ENCODE measurements at regions not wholly inside any gene's neighbourhood (a gene's known extent, or its start where the extent isn't known, plus 50 kb on each side); places are given as distances from the start of the nearest gene placed in this dataset.

- Histone ChIP-seq H3K27me3 (ENCODE audit: insufficient read depth in 3 of 3, low read length in 2 of 3) (no peaks in the 10 kb centered on the region), H3K27ac (no peak overlapping the region), H3K36me3 (ENCODE audit: insufficient read depth in 1 of 2, low read depth in 1 of 2) (no peaks in the 10 kb centered on the region), H3K4me1 (no peaks in the 10 kb centered on the region), H3K4me3 (no peak overlapping the region), H3K9me3 (no peaks in the 10 kb centered on the region)
- TF ChIP-seq, protein P1, sequence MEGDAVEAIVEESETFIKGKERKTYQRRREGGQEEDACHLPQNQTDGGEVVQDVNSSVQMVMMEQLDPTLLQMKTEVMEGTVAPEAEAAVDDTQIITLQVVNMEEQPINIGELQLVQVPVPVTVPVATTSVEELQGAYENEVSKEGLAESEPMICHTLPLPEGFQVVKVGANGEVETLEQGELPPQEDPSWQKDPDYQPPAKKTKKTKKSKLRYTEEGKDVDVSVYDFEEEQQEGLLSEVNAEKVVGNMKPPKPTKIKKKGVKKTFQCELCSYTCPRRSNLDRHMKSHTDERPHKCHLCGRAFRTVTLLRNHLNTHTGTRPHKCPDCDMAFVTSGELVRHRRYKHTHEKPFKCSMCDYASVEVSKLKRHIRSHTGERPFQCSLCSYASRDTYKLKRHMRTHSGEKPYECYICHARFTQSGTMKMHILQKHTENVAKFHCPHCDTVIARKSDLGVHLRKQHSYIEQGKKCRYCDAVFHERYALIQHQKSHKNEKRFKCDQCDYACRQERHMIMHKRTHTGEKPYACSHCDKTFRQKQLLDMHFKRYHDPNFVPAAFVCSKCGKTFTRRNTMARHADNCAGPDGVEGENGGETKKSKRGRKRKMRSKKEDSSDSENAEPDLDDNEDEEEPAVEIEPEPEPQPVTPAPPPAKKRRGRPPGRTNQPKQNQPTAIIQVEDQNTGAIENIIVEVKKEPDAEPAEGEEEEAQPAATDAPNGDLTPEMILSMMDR (IDR thresholded peaks at IDR 0.05): no peak
- ATAC-seq (no peak), DNase-seq (no peak)
- intact Hi-C loops (cut with DNase I): no loop called here
- WGBS, 3 donors: 61 to 68% (median 65%) methylated on average over 4 of the region's 4 CpGs
Observed at GRCh38 chr3:164192974-164193373, 885.3 kb downstream of the SI start.

- ATAC-seq (no peak), DNase-seq (no peak)
- Histone ChIP-seq H3K4me3 (no peak overlapping the region), H3K9me3 (no peaks in the 10 kb centered on the region), H3K27me3 (ENCODE audit: insufficient read depth in 3 of 3, low read length in 2 of 3) (no peaks in the 10 kb centered on the region), H3K36me3 (ENCODE audit: insufficient read depth in 1 of 2, low read depth in 1 of 2) (no peaks in the 10 kb centered on the region), H3K4me1 (no peaks in the 10 kb centered on the region), H3K27ac (no peak overlapping the region)
- intact Hi-C loops (cut with DNase I): no loop called here
- TF ChIP-seq, protein P1 (IDR thresholded peaks at IDR 0.05): no peak
Observed at GRCh38 chr3:164190566-164190965, 887.7 kb downstream of the SI start.

GRCh38 chr3:164186095-164186494 lies 892.2 kb downstream of the SI start:
- Histone ChIP-seq H3K36me3 (ENCODE audit: insufficient read depth in 1 of 2, low read depth in 1 of 2) (no peaks in the 10 kb centered on the region), H3K27ac (no peak overlapping the region), H3K9me3 (no peaks in the 10 kb centered on the region), H3K4me3 (no peak overlapping the region), H3K27me3 (ENCODE audit: insufficient read depth in 3 of 3, low read length in 2 of 3) (no peaks in the 10 kb centered on the region), H3K4me1 (no peaks in the 10 kb centered on the region)
- WGBS, 3 donors: 63 to 79% (median 76%) methylated on average over 3 of the region's 3 CpGs
- ATAC-seq (no peak), DNase-seq (no peak)
- intact Hi-C loops (cut with DNase I): no loop called here
- TF ChIP-seq, protein P1 (IDR thresholded peaks at IDR 0.05): no peak

GRCh38 chr3:164179110-164179774 lies 899.1 kb downstream of the SI start:
- TF ChIP-seq, protein P1 (IDR thresholded peaks at IDR 0.05): no peak
- intact Hi-C loops (cut with DNase I): no loop called here
- no peaks in the 10 kb centered on the region for H3K36me3 ChIP-seq (ENCODE audit: insufficient read depth in 1 of 2, low read depth in 1 of 2)
- ATAC-seq (no peak), DNase-seq (no peak)
- H3K27me3 ChIP-seq (ENCODE audit: insufficient read depth in 3 of 3, low read length in 2 of 3): no peaks in the 10 kb centered on the region
- no peaks in the 10 kb centered on the region for H3K9me3 ChIP-seq
- H3K27ac ChIP-seq: no peak overlapping the region
- H3K4me1 ChIP-seq: no peaks in the 10 kb centered on the region
- H3K4me3 ChIP-seq: no peak overlapping the region
- WGBS, 3 donors: 88 to 91% (median 89%) methylated on average over 20 to 26 of the region's 26 CpGs

GRCh38 chr3:164174059-164174458 lies 904.2 kb downstream of the SI start:
- H3K4me3 ChIP-seq: no peak overlapping the region
- H3K36me3 ChIP-seq (ENCODE audit: insufficient read depth in 1 of 2, low read depth in 1 of 2): no peaks in the 10 kb centered on the region
- 77 to 82% (median 78%) methylated on average over 1 of the region's 1 CpG for WGBS, 3 donors
- DNase-seq (no peak), ATAC-seq (no peak)
- intact Hi-C loops (cut with DNase I): no loop called here
- no peak overlapping the region for H3K27ac ChIP-seq
- TF ChIP-seq, protein P1 (IDR thresholded peaks at IDR 0.05): no peak
- no peaks in the 10 kb centered on the region for H3K9me3 ChIP-seq
- no peaks in the 10 kb centered on the region for H3K27me3 ChIP-seq (ENCODE audit: insufficient read depth in 3 of 3, low read length in 2 of 3)
- H3K4me1 ChIP-seq: no peaks in the 10 kb centered on the region

All from psoas muscle (tissue), 7 donors.